ENCODE measurements at regions not wholly inside any gene's neighbourhood (a gene's known extent, or its start where the extent isn't known, plus 50 kb on each side); places are given as distances from the start of the nearest gene placed in this dataset.

DNA sequence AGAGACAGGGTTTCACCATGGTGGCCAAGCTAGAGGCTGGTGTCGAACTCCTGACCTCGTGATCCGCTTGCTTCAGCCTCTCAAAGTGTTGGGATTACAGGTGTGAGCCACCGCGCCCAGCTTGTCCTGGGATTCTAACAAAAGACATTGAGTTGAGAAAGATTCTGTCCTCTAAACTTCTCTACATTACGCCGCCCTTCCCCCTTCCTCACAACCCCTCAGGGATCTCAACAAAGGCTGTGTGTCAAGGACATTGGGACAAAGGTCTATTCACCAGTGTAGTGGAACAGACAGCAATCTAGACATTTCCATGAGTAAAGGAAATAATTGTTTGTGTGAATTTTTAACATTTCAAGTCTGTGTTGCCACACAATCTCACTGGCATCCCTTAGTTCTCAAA lies 68.8 kb upstream of the KIF5B start:
- Histone ChIP-seq H3K4me3 (no peak overlapping the region), H3K9ac (ENCODE audit: insufficient read length) (no peak overlapping the region), H3K27ac (no peak overlapping the region), H3K36me3 (ENCODE audit: insufficient read depth, low read length) (no peaks in the 10 kb centered on the region), H3K9me3 (ENCODE audit: low read depth, low read length) (no peaks in the 10 kb centered on the region)
- TF ChIP-seq FOXP2 (optimal IDR thresholded peaks at IDR 0.05; ENCODE audit: control extremely low read depth, extremely low read length, insufficient read depth) = no peak
- no peak for TF ChIP-seq POLR2AphosphoS5 (IDR thresholded peaks at IDR 0.05; ENCODE audit: borderline replicate concordance, low read depth, low read length)
- TF ChIP-seq EZH2 (IDR thresholded peaks at IDR 0.05) = no peak
- DNase-seq (ENCODE audit: low read depth, low spot score) = no peak

DNA sequence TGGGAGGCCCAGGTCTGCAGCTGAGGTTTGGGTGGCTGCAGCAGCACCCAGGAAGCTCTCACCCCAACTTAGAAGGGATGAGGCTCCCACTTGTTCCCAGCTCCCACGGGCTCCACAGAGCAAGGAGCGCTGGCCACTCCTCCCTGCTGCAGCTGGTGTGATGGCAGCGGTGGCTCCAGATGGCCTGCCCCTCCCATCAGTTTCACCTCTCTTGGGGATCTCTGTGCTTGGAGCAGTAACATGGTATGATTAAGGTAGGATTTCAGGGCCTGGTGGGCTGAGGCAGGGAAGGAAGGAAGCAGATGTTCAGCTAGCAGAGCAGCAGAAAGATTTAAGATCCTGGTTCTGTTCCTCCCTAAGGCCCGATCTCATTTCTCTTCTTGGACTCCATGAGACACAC lies 66.8 kb upstream of the KIF5B start:
- no peak overlapping the region for H3K4me3 ChIP-seq
- H3K27ac ChIP-seq = no peak overlapping the region
- no peak for DNase-seq (ENCODE audit: low read depth, low spot score)
- no peak overlapping the region for H3K9ac ChIP-seq (ENCODE audit: insufficient read length)
- no peak for TF ChIP-seq EZH2 (IDR thresholded peaks at IDR 0.05)
- no peak for TF ChIP-seq FOXP2 (optimal IDR thresholded peaks at IDR 0.05; ENCODE audit: control extremely low read depth, extremely low read length, insufficient read depth)
- TF ChIP-seq POLR2AphosphoS5 (IDR thresholded peaks at IDR 0.05; ENCODE audit: borderline replicate concordance, low read depth, low read length) = no peak
- H3K9me3 ChIP-seq (ENCODE audit: low read depth, low read length) = no peaks in the 10 kb centered on the region
- H3K36me3 ChIP-seq (ENCODE audit: insufficient read depth, low read length) = no peaks in the 10 kb centered on the region

DNA sequence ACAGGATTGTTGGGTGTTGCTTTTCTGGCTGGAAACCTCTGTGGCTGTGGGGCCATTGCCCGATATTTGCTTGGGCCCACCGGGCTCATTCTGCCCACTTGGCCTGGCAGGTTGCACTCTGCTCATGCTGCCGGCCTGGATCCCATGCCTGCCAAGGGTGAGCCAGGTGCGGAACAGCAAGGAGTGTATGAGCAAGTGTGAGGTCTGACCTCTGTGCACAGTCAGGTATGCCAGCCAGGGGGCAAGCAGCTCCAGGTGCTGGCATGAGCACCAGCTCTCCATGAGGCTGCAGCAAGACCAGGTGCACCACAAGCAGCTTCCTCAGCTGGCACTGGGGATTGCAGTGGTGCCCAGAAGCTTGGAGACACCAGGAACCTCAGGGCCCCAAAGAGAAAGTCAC lies 65.4 kb upstream of the KIF5B start:
- H3K4me3 ChIP-seq = no peak overlapping the region
- H3K9me3 ChIP-seq (ENCODE audit: low read depth, low read length) = no peaks in the 10 kb centered on the region
- no peak for DNase-seq (ENCODE audit: low read depth, low spot score)
- no peak overlapping the region for H3K9ac ChIP-seq (ENCODE audit: insufficient read length)
- no peaks in the 10 kb centered on the region for H3K36me3 ChIP-seq (ENCODE audit: insufficient read depth, low read length)
- TF ChIP-seq POLR2AphosphoS5 (IDR thresholded peaks at IDR 0.05; ENCODE audit: borderline replicate concordance, low read depth, low read length) (no peak), EZH2 (IDR thresholded peaks at IDR 0.05) (no peak), FOXP2 (optimal IDR thresholded peaks at IDR 0.05; ENCODE audit: control extremely low read depth, extremely low read length, insufficient read depth) (no peak)
- H3K27ac ChIP-seq = no peak overlapping the region

DNA sequence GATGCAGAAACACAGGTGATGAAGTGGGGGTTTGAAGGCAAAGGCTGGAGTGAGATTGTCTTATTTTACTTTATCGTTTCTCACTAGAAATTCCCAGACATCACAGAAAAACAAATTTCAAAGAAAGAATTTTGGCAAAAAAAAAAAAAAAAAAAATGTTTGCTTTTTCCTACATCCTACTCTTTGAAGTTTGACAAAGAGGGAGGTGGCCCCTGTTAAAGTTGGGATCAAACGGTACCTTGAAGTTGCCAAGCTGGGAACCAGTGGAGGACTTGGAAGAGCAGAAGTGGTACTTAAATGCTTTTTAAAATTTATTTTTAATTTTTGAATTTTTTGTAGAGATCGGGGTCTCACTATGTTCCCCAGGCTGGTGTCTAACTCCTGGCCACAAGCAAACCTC lies 63.9 kb upstream of the KIF5B start:
- TF ChIP-seq FOXP2 (optimal IDR thresholded peaks at IDR 0.05; ENCODE audit: control extremely low read depth, extremely low read length, insufficient read depth) = no peak
- no peak for TF ChIP-seq POLR2AphosphoS5 (IDR thresholded peaks at IDR 0.05; ENCODE audit: borderline replicate concordance, low read depth, low read length)
- TF ChIP-seq EZH2 (IDR thresholded peaks at IDR 0.05) = no peak
- H3K27ac ChIP-seq = no peak overlapping the region
- H3K4me3 ChIP-seq = no peak overlapping the region

DNA sequence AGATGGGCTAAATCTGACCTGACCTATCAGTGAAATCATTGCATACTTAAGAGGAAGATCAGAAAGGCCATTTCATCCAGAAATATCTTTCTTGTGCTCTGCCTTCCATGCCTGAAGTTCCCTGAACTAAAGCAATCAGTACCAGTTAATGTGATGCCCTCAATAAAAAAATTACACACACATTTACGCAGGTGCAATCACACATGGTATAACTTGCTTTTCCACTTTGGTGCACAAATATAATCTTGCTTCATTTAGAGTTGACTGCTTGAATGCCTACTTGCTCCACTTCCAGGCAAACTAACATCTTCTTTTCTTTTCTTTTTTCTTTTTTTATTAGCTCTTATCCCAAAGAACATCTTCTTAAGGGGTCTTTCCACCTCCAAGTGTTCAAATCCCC lies 58.3 kb upstream of the KIF5B start:
- Histone ChIP-seq H3K9ac (ENCODE audit: insufficient read length) (no peak overlapping the region), H3K36me3 (ENCODE audit: insufficient read depth, low read length) (no peaks in the 10 kb centered on the region), H3K27ac (no peak overlapping the region), H3K9me3 (ENCODE audit: low read depth, low read length) (no peaks in the 10 kb centered on the region), H3K4me3 (no peak overlapping the region)
- TF ChIP-seq EZH2 (IDR thresholded peaks at IDR 0.05) (no peak), FOXP2 (optimal IDR thresholded peaks at IDR 0.05; ENCODE audit: control extremely low read depth, extremely low read length, insufficient read depth) (no peak), POLR2AphosphoS5 (IDR thresholded peaks at IDR 0.05; ENCODE audit: borderline replicate concordance, low read depth, low read length) (no peak)
- DNase-seq (ENCODE audit: low read depth, low spot score) = no peak

More for the DNA sequence above, 63.9 kb upstream of the KIF5B start:
- no peak overlapping the region for H3K9ac ChIP-seq (ENCODE audit: insufficient read length)
- no peaks in the 10 kb centered on the region for H3K36me3 ChIP-seq (ENCODE audit: insufficient read depth, low read length)
- no peaks in the 10 kb centered on the region for H3K9me3 ChIP-seq (ENCODE audit: low read depth, low read length)
- DNase-seq (ENCODE audit: low read depth, low spot score) = no peak

DNA sequence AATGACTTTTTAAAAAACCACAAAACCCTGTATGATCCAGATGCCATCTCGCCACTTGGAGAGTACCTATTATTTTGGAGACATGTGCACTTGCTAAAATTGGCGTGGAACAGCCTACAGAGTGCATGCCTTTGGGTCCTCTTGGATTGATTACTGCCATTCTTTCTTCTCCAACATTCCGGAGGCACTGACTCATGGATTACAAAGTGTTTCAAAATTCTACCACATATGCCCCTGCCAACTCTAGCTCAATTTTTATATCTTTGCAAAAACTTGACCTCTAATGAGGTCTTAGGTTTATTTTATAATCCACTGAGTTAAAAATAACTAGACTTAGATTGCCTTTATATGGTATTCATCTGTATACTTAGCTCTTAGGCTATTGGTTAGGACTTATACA lies 55.8 kb upstream of the KIF5B start:
- Histone ChIP-seq H3K27ac (no peak overlapping the region), H3K9ac (ENCODE audit: insufficient read length) (no peak overlapping the region), H3K9me3 (ENCODE audit: low read depth, low read length) (no peaks in the 10 kb centered on the region), H3K36me3 (ENCODE audit: insufficient read depth, low read length) (no peaks in the 10 kb centered on the region), H3K4me3 (no peak overlapping the region)
- DNase-seq (ENCODE audit: low read depth, low spot score) = no peak
- no peak for TF ChIP-seq EZH2 (IDR thresholded peaks at IDR 0.05)
- no peak for TF ChIP-seq FOXP2 (optimal IDR thresholded peaks at IDR 0.05; ENCODE audit: control extremely low read depth, extremely low read length, insufficient read depth)
- no peak for TF ChIP-seq POLR2AphosphoS5 (IDR thresholded peaks at IDR 0.05; ENCODE audit: borderline replicate concordance, low read depth, low read length)

DNA sequence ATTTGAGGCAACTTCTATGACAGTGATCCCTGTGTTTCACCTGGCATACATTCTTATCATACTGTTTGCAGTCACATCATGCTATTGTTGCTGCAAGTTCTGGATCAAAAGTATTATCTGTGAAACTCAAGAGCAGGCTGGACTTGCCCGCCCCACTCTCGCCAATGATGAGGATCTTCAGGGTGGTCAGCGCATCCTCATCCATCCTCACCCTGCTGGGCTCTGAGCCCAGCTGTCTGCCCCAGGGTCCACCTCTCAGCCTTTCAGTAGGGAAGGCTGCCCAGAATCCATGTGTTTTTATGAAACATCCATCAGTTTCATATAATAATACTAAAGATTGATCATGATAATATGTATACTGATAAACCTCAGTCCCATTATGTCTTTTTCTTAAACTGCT lies 55.4 kb upstream of the KIF5B start:
- no peak for TF ChIP-seq EZH2 (IDR thresholded peaks at IDR 0.05)
- no peak for TF ChIP-seq FOXP2 (optimal IDR thresholded peaks at IDR 0.05; ENCODE audit: control extremely low read depth, extremely low read length, insufficient read depth)
- TF ChIP-seq POLR2AphosphoS5 (IDR thresholded peaks at IDR 0.05; ENCODE audit: borderline replicate concordance, low read depth, low read length) = no peak
- no peak overlapping the region for H3K4me3 ChIP-seq
- no peak for DNase-seq (ENCODE audit: low read depth, low spot score)
- no peaks in the 10 kb centered on the region for H3K9me3 ChIP-seq (ENCODE audit: low read depth, low read length)
- no peaks in the 10 kb centered on the region for H3K36me3 ChIP-seq (ENCODE audit: insufficient read depth, low read length)
- no peak overlapping the region for H3K27ac ChIP-seq
- no peak overlapping the region for H3K9ac ChIP-seq (ENCODE audit: insufficient read length)

DNA sequence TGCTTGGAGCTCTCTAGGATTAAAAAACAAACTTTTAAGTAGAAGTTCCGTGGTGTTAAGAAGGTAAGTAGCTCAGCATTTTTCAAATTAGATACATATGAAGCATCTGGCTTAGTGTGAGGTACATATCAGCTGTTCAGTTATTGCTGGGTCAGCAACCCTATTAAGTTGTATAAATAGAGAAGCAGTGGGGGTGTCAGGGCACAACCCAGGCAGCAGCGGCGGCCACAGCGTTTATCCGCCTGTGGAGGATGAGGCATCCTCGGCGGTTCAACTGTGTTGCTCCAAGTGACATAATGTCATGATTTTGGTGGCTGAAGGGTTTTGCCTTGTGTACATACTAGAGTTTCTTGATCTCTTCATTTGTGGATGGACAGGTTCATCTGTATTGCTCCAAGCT lies 54.6 kb upstream of the KIF5B start:
- DNase-seq (ENCODE audit: low read depth, low spot score) = no peak
- Histone ChIP-seq H3K27ac (no peak overlapping the region), H3K4me3 (no peak overlapping the region), H3K36me3 (ENCODE audit: insufficient read depth, low read length) (no peaks in the 10 kb centered on the region), H3K9ac (ENCODE audit: insufficient read length) (no peak overlapping the region), H3K9me3 (ENCODE audit: low read depth, low read length) (no peaks in the 10 kb centered on the region)
- TF ChIP-seq EZH2 (IDR thresholded peaks at IDR 0.05) (no peak), POLR2AphosphoS5 (IDR thresholded peaks at IDR 0.05; ENCODE audit: borderline replicate concordance, low read depth, low read length) (no peak), FOXP2 (optimal IDR thresholded peaks at IDR 0.05; ENCODE audit: control extremely low read depth, extremely low read length, insufficient read depth) (no peak)

DNA sequence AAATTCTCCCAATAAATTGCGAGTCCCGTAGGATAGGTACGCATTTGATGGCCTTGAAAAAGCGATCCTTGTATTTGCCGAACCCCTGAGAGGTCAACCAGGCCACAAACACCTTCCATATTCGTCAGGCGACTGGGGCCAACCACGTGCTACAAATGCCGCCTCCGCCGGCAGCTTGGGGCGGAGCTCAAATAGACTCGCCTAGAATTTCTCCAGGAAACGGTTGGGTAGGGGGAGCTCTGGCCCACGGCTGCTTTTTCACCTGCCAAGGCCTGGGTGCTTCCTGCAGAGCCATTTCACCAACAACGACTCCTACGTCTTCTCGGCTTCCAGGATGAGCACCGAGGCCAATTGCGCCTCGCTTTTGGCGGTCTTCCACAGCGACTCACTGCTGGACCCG lies 53.4 kb upstream of the KIF5B start:
- H3K4me3 ChIP-seq = no peak overlapping the region
- no peaks in the 10 kb centered on the region for H3K9me3 ChIP-seq (ENCODE audit: low read depth, low read length)
- TF ChIP-seq POLR2AphosphoS5 (IDR thresholded peaks at IDR 0.05; ENCODE audit: borderline replicate concordance, low read depth, low read length) (no peak), FOXP2 (optimal IDR thresholded peaks at IDR 0.05; ENCODE audit: control extremely low read depth, extremely low read length, insufficient read depth) (no peak), EZH2 (IDR thresholded peaks at IDR 0.05) (no peak)
- no peak overlapping the region for H3K27ac ChIP-seq
- H3K9ac ChIP-seq (ENCODE audit: insufficient read length) = no peak overlapping the region
- no peak for DNase-seq (ENCODE audit: low read depth, low spot score)
- H3K36me3 ChIP-seq (ENCODE audit: insufficient read depth, low read length) = no peaks in the 10 kb centered on the region
